ENCODE measurements at regions not wholly inside any gene's neighbourhood (a gene's known extent, or its start where the extent isn't known, plus 50 kb on each side); places are given as distances from the start of the nearest gene placed in this dataset.

DNA sequence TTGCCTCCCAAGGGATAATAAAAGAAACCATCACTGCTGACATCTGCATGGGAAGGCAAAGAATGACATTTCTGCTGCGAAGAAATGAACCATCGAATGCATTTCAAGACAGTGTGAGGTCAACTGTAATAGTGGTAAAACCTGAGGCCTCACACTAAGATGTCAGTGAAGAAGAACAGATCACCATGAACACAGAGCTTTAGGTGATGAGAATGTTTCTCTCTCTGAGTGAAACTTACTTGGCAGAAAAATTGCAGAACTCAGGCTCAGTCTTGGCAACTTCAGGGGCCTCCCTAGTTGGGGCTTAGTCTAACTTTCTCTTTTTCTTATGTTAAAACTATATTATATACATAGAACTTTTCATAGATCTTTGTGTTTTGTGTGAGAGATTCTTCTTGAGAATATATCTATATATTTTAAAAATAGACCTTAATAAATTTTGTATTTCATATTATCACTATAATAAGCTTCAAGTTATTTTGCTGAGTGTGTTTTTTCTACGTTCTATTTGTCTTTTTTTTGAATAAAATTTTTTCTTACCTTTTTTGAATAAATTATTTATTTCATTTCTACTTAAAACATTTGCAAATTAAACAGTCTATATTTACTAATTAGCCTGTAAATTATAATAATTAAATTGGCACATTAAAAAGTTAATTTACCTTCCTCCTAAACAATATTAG lies 427.5 kb upstream of the TRIB2 start:
- TF ChIP-seq, protein P1, sequence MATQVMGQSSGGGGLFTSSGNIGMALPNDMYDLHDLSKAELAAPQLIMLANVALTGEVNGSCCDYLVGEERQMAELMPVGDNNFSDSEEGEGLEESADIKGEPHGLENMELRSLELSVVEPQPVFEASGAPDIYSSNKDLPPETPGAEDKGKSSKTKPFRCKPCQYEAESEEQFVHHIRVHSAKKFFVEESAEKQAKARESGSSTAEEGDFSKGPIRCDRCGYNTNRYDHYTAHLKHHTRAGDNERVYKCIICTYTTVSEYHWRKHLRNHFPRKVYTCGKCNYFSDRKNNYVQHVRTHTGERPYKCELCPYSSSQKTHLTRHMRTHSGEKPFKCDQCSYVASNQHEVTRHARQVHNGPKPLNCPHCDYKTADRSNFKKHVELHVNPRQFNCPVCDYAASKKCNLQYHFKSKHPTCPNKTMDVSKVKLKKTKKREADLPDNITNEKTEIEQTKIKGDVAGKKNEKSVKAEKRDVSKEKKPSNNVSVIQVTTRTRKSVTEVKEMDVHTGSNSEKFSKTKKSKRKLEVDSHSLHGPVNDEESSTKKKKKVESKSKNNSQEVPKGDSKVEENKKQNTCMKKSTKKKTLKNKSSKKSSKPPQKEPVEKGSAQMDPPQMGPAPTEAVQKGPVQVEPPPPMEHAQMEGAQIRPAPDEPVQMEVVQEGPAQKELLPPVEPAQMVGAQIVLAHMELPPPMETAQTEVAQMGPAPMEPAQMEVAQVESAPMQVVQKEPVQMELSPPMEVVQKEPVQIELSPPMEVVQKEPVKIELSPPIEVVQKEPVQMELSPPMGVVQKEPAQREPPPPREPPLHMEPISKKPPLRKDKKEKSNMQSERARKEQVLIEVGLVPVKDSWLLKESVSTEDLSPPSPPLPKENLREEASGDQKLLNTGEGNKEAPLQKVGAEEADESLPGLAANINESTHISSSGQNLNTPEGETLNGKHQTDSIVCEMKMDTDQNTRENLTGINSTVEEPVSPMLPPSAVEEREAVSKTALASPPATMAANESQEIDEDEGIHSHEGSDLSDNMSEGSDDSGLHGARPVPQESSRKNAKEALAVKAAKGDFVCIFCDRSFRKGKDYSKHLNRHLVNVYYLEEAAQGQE (IDR thresholded peaks at IDR 0.05; ENCODE audit: insufficient read depth in 1 of 2, low read depth in 2 of 2, low read length in 1 of 2): no peak
- TF ChIP-seq, protein P2, sequence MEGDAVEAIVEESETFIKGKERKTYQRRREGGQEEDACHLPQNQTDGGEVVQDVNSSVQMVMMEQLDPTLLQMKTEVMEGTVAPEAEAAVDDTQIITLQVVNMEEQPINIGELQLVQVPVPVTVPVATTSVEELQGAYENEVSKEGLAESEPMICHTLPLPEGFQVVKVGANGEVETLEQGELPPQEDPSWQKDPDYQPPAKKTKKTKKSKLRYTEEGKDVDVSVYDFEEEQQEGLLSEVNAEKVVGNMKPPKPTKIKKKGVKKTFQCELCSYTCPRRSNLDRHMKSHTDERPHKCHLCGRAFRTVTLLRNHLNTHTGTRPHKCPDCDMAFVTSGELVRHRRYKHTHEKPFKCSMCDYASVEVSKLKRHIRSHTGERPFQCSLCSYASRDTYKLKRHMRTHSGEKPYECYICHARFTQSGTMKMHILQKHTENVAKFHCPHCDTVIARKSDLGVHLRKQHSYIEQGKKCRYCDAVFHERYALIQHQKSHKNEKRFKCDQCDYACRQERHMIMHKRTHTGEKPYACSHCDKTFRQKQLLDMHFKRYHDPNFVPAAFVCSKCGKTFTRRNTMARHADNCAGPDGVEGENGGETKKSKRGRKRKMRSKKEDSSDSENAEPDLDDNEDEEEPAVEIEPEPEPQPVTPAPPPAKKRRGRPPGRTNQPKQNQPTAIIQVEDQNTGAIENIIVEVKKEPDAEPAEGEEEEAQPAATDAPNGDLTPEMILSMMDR (IDR thresholded peaks at IDR 0.05): no peak
- TF ChIP-seq POLR2AphosphoS5 (IDR thresholded peaks at IDR 0.05; ENCODE audit: low read depth, low read length) (no peak), SIN3A (IDR thresholded peaks at IDR 0.05; ENCODE audit: borderline replicate concordance, insufficient read depth, low read depth, low read length) (no peak), TCF7L2 (IDR thresholded peaks at IDR 0.05; ENCODE audit: low read depth, low read length) (no peak)

Data from Panc1 (cell line).